Progenitor cell of endocrine pancreas (in vitro differentiated cells): ENCODE measurements at regions not wholly inside any gene's neighbourhood (a gene's known extent, or its start where the extent isn't known, plus 50 kb on each side); places are given as distances from the start of the nearest gene placed in this dataset.
A peak's percentile ranks its signal among the peaks of the same experiment; 100 is the strongest.

Experiments
- DNase-seq: peaks from one replicate; pipeline ENCODE4 v3.0.0; 2021; ENCODE audit warnings: low spot score; ENCODE audit not compliant: unreplicated experiment
- H3K27ac Mint-ChIP-seq: 2 replicates; pipeline ENCODE4 v1.8.0; 2021; ENCODE audit warnings: mild to moderate bottlenecking, moderate library complexity, mixed read lengths
- H3K27me3 Mint-ChIP-seq: 2 replicates; pipeline ENCODE4 v1.8.0; 2021; ENCODE audit warnings: mixed read lengths
- H3K36me3 Mint-ChIP-seq: 2 replicates; pipeline ENCODE4 v1.8.0; 2022; ENCODE audit warnings: mixed read lengths; ENCODE audit not compliant: insufficient read depth
- H3K4me1 Mint-ChIP-seq: 2 replicates; pipeline ENCODE4 v1.8.0; 2021; ENCODE audit warnings: low read depth, mixed read lengths
- H3K4me3 Mint-ChIP-seq: 2 replicates; pipeline ENCODE4 v1.8.0; 2021; ENCODE audit warnings: low read depth, mild to moderate bottlenecking, moderate library complexity, mixed read lengths
- H3K9me3 Mint-ChIP-seq: 2 replicates; pipeline ENCODE4 v1.8.0; 2021; ENCODE audit warnings: low read depth, mixed read lengths
- CTCF ChIP-seq: fragments of 200-600 bp; sonication (generic); IDR thresholded peaks from one replicate; pipeline ENCODE4 v1.5.0; 2021; ENCODE audit warnings: antibody characterized with exemption, mild to moderate bottlenecking; ENCODE audit not compliant: unreplicated experiment

GRCh38 chr6:153563001-153563400, 431.9 kb upstream of the RGS17 start:
- Mint-ChIP-seq H3K4me3 (no peak overlapping the region), H3K4me1 (peaks cover 2% of the 10 kb centered on the region), H3K27me3 (no peaks in the 10 kb centered on the region), H3K27ac (no peak overlapping the region), H3K36me3 (no peaks in the 10 kb centered on the region), H3K9me3 (no peaks in the 10 kb centered on the region)
- TF ChIP-seq CTCF: no peak
- DNase-seq: no peak

GRCh38 chr6:153553627-153554026, 422.5 kb upstream of the RGS17 start:
- no peaks in the 10 kb centered on the region for H3K9me3 Mint-ChIP-seq
- no peak for DNase-seq
- peaks cover 5% of the 10 kb centered on the region for H3K4me1 Mint-ChIP-seq
- no peak overlapping the region for H3K27ac Mint-ChIP-seq
- no peaks in the 10 kb centered on the region for H3K36me3 Mint-ChIP-seq
- H3K27me3 Mint-ChIP-seq: no peaks in the 10 kb centered on the region
- no peak overlapping the region for H3K4me3 Mint-ChIP-seq
- TF ChIP-seq CTCF: peak; percentile 43

GRCh38 chr6:153539602-153540001, 408.5 kb upstream of the RGS17 start:
- no peaks in the 10 kb centered on the region for H3K36me3 Mint-ChIP-seq
- H3K9me3 Mint-ChIP-seq: peaks cover 15% of the 10 kb centered on the region
- no peak overlapping the region for H3K27ac Mint-ChIP-seq
- no peaks in the 10 kb centered on the region for H3K27me3 Mint-ChIP-seq
- H3K4me3 Mint-ChIP-seq: no peak overlapping the region
- no peak for TF ChIP-seq CTCF
- no peaks in the 10 kb centered on the region for H3K4me1 Mint-ChIP-seq
- no peak for DNase-seq

- no peak for TF ChIP-seq CTCF
- Mint-ChIP-seq H3K9me3 (peaks cover 5% of the 10 kb centered on the region), H3K27ac (no peak overlapping the region), H3K4me1 (no peaks in the 10 kb centered on the region), H3K4me3 (no peak overlapping the region), H3K36me3 (no peaks in the 10 kb centered on the region), H3K27me3 (no peaks in the 10 kb centered on the region)
- no peak for DNase-seq
Observed at GRCh38 chr6:153538491-153538890, 407.4 kb upstream of the RGS17 start.

- Mint-ChIP-seq H3K27ac (no peak overlapping the region), H3K4me1 (no peaks in the 10 kb centered on the region), H3K9me3 (no peaks in the 10 kb centered on the region), H3K4me3 (no peak overlapping the region), H3K27me3 (no peaks in the 10 kb centered on the region), H3K36me3 (no peaks in the 10 kb centered on the region)
- no peak for TF ChIP-seq CTCF
- no peak for DNase-seq
Observed at GRCh38 chr6:153537422-153537821, 406.3 kb upstream of the RGS17 start.
